Vagina (tissue), 2 donors: ENCODE measurements at regions not wholly inside any gene's neighbourhood (a gene's known extent, or its start where the extent isn't known, plus 50 kb on each side); places are given as distances from the start of the nearest gene placed in this dataset.

Source experiments
- CTCF ChIP-seq, 3 experiments: fragments of 450-650 bp in 2 of 3; fragments of 200-600 bp in 1 of 3; sonication (generic) in 1 of 3; IDR thresholded peaks; one replicate each; pipeline ENCODE4 v1.5.1; 2017 to 2019; ENCODE audit warnings: antibody characterized with exemption in 3 of 3, mild to moderate bottlenecking in 2 of 3, moderate library complexity in 2 of 3
- POLR2AphosphoS5 ChIP-seq, 2 donors: sonication (generic); formaldehyde crosslinking; IDR thresholded peaks; one replicate each; pipeline ENCODE4 v1.9.0; 2017; ENCODE audit warnings: antibody characterized with exemption in 2 of 2, mild to moderate bottlenecking in 2 of 2, low read depth in 1 of 2; ENCODE audit not compliant: insufficient read depth in 1 of 2

GRCh38 chr6:40891686-40892085, 147.3 kb downstream of the UNC5CL start:
- TF ChIP-seq POLR2AphosphoS5 (IDR thresholded peaks at IDR 0.05; ENCODE audit: insufficient read depth in 1 of 2, low read depth in 1 of 2), result no peak
- no peak for TF ChIP-seq CTCF (IDR thresholded peaks at IDR 0.05)
